Gastrocnemius medialis (tissue), 4 donors: ENCODE measurements at regions not wholly inside any gene's neighbourhood (a gene's known extent, or its start where the extent isn't known, plus 50 kb on each side); places are given as distances from the start of the nearest gene placed in this dataset.

Experiments used
- ATAC-seq, 2 donors: fragments of 150-250 bp; one replicate each; pipeline ENCODE4 v1.9.1; 2016
- DNase-seq, 2 donors: peaks; one replicate each; pipeline ENCODE4 v3.0.0-alpha.2; 2019
- H3K27ac ChIP-seq, 4 donors: fragments of 200-600 bp; sonication (generic); 1 replicate in 1 of 4; 2 replicates in 3 of 4; pipeline ENCODE4 v1.5.1; 2016 to 2018; ENCODE audit warnings: mild to moderate bottlenecking in 2 of 4, moderate library complexity in 1 of 4
- H3K27me3 ChIP-seq, 3 donors: fragments of 200-600 bp; sonication (generic) in 2 of 3; 1 replicate in 1 of 3; 2 replicates in 2 of 3; pipeline versions ENCODE4 v1.5.1 to v1.6.0; 2016 to 2019; ENCODE audit warnings: mild to moderate bottlenecking in 1 of 3, moderate library complexity in 1 of 3
- H3K36me3 ChIP-seq, 2 donors: fragments of 200-600 bp; sonication (generic) in 1 of 2; one replicate each; pipeline ENCODE4 v1.5.1; 2017 to 2018
- H3K4me1 ChIP-seq, 2 donors: fragments of 200-600 bp; sonication (generic) in 1 of 2; one replicate each; pipeline ENCODE4 v1.5.1; 2016 to 2017; ENCODE audit warnings: mild to moderate bottlenecking in 2 of 2
- H3K4me3 ChIP-seq, 4 donors: fragments of 200-600 bp; sonication (generic) in 3 of 4; 1 replicate in 1 of 4; 2 replicates in 3 of 4; pipeline ENCODE4 v1.5.1; 2016 to 2019; ENCODE audit warnings: mild to moderate bottlenecking in 2 of 4
- H3K9me3 ChIP-seq, 3 donors: fragments of 200-600 bp; sonication (generic) in 2 of 3; 1 replicate in 1 of 3; 2 replicates in 2 of 3; pipeline ENCODE4 v1.5.1; 2016 to 2019
- POLR2A ChIP-seq, 2 donors: fragments of 450-650 bp; IDR thresholded peaks; one replicate each; pipeline ENCODE4 v1.6.1; 2017; ENCODE audit warnings: antibody characterized with exemption in 2 of 2, mild to moderate bottlenecking in 2 of 2, moderate library complexity in 2 of 2
- in situ Hi-C, 4 donors: fragments of 200-750 bp; cut with MboI; loops; one replicate each; pipeline versions ENCODE4 v1.15.0 to v1.8.0; 2017; ENCODE audit warnings: low sequenced_read_pairs in 4 of 4
- intact Hi-C: fragments of 100-400 bp; cut with DNase I; formaldehyde crosslinking; loops from one replicate; pipeline ENCODE4 v1.15.1; 2023; ENCODE audit warnings: low total_unique reads
- TF ChIP-seq, protein P1 (sequence below), 5 experiments: fragments of 450-650 bp in 3 of 5; fragments of 200-600 bp in 2 of 5; sonication (generic) in 2 of 5; IDR thresholded peaks in 4 of 5; conservative IDR thresholded peaks in 1 of 5; 1 replicate in 4 of 5; 2 replicates in 1 of 5; pipeline ENCODE4 v1.5.1; 2016 to 2019; ENCODE audit warnings: antibody characterized with exemption in 5 of 5, mild to moderate bottlenecking in 3 of 5, moderate library complexity in 3 of 5

DNA sequence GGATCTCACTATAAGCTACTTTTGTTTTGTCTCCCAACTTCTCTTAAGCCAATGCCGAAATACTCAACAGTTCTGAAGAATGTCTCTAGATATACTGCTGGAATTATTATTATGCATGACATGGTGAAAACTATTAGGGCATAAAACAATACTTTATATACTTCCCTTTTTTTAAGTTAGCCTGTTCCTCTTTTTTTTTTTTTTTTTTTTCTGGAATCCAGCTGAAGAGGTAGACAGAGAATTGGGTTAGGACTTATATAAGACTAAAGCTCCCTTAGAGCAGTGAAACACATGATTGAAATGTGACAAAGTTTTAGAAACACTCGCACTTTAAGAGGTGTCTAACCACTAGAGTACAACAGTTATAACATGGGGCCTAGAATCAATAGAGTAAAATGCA lies 850.9 kb upstream of the PCDH9 start:
- TF ChIP-seq, protein P1, sequence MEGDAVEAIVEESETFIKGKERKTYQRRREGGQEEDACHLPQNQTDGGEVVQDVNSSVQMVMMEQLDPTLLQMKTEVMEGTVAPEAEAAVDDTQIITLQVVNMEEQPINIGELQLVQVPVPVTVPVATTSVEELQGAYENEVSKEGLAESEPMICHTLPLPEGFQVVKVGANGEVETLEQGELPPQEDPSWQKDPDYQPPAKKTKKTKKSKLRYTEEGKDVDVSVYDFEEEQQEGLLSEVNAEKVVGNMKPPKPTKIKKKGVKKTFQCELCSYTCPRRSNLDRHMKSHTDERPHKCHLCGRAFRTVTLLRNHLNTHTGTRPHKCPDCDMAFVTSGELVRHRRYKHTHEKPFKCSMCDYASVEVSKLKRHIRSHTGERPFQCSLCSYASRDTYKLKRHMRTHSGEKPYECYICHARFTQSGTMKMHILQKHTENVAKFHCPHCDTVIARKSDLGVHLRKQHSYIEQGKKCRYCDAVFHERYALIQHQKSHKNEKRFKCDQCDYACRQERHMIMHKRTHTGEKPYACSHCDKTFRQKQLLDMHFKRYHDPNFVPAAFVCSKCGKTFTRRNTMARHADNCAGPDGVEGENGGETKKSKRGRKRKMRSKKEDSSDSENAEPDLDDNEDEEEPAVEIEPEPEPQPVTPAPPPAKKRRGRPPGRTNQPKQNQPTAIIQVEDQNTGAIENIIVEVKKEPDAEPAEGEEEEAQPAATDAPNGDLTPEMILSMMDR (IDR thresholded peaks at IDR 0.05 in 4 of 5, conservative IDR thresholded peaks at IDR 0.05 in 1 of 5), result no peak
- DNase-seq, result no peak
- H3K4me3 ChIP-seq, result no peak overlapping the region
- H3K4me1 ChIP-seq, result no peaks in the 10 kb centered on the region
- in situ Hi-C loops (no loop called here), intact Hi-C loops (no loop called here)
- no peaks in the 10 kb centered on the region for H3K27me3 ChIP-seq
- ATAC-seq, result no peak
- no peaks in the 10 kb centered on the region for H3K9me3 ChIP-seq
- H3K27ac ChIP-seq, result no peak overlapping the region
- no peaks in the 10 kb centered on the region for H3K36me3 ChIP-seq

DNA sequence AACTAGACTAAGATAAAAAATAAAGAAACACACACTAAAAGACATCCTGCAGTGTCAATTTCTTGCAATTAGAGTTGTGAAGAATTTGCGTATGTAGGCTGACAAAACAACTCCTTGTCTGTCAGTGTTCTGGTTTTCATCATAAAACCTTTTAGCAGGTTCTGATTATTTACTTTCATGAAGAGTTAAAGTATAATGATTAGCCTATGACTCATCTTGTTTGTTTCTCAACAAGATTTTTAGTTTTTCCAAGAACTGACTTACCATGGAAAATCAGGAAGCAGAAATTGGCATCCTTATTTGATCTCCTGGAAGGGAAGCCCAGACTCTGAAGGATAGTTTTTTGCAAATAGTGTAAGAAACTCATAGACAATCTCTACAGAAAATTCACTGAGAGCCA lies 848.7 kb upstream of the PCDH9 start:
- H3K4me3 ChIP-seq, result no peak overlapping the region
- no peaks in the 10 kb centered on the region for H3K9me3 ChIP-seq
- ATAC-seq (no peak), DNase-seq (no peak)
- intact Hi-C loops, result no loop called here
- TF ChIP-seq POLR2A (IDR thresholded peaks at IDR 0.05), result no peak
- no peaks in the 10 kb centered on the region for H3K4me1 ChIP-seq
- no peaks in the 10 kb centered on the region for H3K27me3 ChIP-seq
- in situ Hi-C loops, result no loop called here
- no peaks in the 10 kb centered on the region for H3K36me3 ChIP-seq
- H3K27ac ChIP-seq, result no peak overlapping the region

DNA sequence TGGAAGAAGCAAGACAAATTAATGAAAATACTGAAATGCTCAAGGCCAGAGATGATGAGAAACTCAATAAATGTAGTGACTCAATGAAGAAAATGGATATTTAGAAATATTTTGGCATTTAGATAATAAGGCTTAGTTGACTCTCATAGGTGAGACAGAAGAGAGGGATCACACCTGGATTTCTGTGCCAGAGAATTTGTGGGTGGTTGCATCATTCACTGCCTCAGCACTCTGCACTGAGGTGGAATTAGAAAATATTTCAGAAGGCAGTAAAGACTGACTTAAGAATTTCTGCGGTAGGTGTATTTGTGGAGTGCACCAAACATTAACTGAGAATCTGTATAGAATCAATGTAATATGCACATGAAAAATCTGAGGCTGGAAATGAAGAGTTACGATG lies 848.3 kb upstream of the PCDH9 start:
- in situ Hi-C loops, result no loop called here
- ATAC-seq, result no peak
- no peak for TF ChIP-seq POLR2A (IDR thresholded peaks at IDR 0.05)
- TF ChIP-seq, protein P1 (IDR thresholded peaks at IDR 0.05 in 4 of 5, conservative IDR thresholded peaks at IDR 0.05 in 1 of 5), result no peak

DNA sequence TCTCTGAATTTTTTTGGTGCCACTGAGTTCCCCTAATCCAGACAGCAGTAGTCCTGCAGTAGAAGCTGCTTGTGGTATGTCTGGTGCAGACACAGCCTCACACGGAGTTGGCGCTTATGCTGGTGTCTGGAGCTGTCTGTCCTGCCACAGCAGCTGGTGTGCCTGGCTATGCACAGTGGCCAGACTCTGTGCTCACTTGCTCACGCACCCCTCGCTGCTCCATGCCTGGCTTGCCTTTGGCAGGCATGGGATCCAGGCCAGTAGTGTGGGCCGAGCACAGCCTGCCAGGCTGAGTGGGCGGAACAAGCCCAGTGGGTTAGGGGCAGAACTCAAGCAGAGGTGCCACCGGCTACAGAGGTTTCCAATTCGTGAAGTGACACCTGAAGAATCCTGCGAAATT lies 845.9 kb upstream of the PCDH9 start:
- no peaks in the 10 kb centered on the region for H3K9me3 ChIP-seq
- TF ChIP-seq POLR2A (IDR thresholded peaks at IDR 0.05), result no peak
- TF ChIP-seq, protein P1 (IDR thresholded peaks at IDR 0.05 in 4 of 5, conservative IDR thresholded peaks at IDR 0.05 in 1 of 5), result no peak
- H3K4me3 ChIP-seq, result no peak overlapping the region
- in situ Hi-C loops, result no loop called here
- H3K27ac ChIP-seq, result no peak overlapping the region
- DNase-seq (no peak), ATAC-seq (no peak)
- no peaks in the 10 kb centered on the region for H3K27me3 ChIP-seq
- no peaks in the 10 kb centered on the region for H3K36me3 ChIP-seq
- H3K4me1 ChIP-seq, result no peaks in the 10 kb centered on the region
- intact Hi-C loops, result no loop called here

More for the DNA sequence above, 848.3 kb upstream of the PCDH9 start:
- intact Hi-C loops, result no loop called here
- Histone ChIP-seq H3K27me3 (no peaks in the 10 kb centered on the region), H3K27ac (no peak overlapping the region), H3K9me3 (no peaks in the 10 kb centered on the region), H3K36me3 (no peaks in the 10 kb centered on the region), H3K4me3 (no peak overlapping the region), H3K4me1 (no peaks in the 10 kb centered on the region)
- DNase-seq, result no peak

DNA sequence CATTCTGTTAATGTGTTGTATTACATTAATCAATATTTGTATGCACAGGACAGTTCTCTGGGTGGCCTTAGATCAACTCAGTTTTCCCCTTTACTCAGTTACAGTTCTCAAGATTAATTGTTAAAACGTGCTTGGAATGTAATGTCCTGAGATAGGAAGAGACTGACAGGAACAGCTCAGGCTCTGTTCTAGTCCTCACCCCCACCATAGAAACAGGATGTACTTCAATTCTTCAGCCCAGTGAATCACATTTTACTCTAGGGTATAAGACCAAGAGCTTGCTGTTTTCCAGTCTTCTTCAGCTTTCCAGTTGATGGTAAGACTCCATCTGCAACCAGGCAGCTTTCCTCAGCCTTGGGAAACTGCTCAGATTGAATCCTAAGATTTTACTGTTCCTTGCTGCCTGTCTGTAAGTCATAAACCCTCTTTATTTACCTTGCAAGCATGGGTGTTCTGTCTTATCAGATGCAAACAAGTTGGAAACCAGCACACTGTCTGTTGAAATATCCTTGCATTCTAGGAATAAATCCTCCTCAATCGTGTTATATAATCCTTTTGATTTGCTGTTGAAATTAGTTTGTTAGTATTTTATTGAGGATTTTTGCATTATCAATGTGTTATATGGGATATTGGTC lies 836.9 kb upstream of the PCDH9 start:
- no peaks in the 10 kb centered on the region for H3K4me1 ChIP-seq
- H3K36me3 ChIP-seq, result no peaks in the 10 kb centered on the region
- no peak overlapping the region for H3K4me3 ChIP-seq
- DNase-seq (no peak), ATAC-seq (no peak)
- H3K9me3 ChIP-seq, result no peaks in the 10 kb centered on the region
- H3K27me3 ChIP-seq, result no peaks in the 10 kb centered on the region
- in situ Hi-C loops (no loop called here), intact Hi-C loops (no loop called here)
- TF ChIP-seq, protein P1 (IDR thresholded peaks at IDR 0.05 in 4 of 5, conservative IDR thresholded peaks at IDR 0.05 in 1 of 5), result no peak
- TF ChIP-seq POLR2A (IDR thresholded peaks at IDR 0.05), result no peak
- no peak overlapping the region for H3K27ac ChIP-seq
